Liver (tissue), 3 donors: ENCODE measurements at regions not wholly inside any gene's neighbourhood (a gene's known extent, or its start where the extent isn't known, plus 50 kb on each side); places are given as distances from the start of the nearest gene placed in this dataset.

ENCODE experiments used
- EGR1 ChIP-seq, 2 donors: IDR thresholded peaks; 2 replicates each; pipeline ENCODE4 v1.6.1; 2016 to 2018; ENCODE audit warnings: antibody characterized with exemption in 2 of 2, low read depth in 2 of 2
- FOXA2 ChIP-seq: IDR thresholded peaks from 2 replicates; pipeline ENCODE4 v1.6.1; 2016; ENCODE audit warnings: antibody characterized with exemption
- HNF4A ChIP-seq, 2 donors: conservative IDR thresholded peaks; 2 replicates each; pipeline ENCODE4 v1.6.1; 2016; ENCODE audit warnings: antibody characterized with exemption in 2 of 2, mild to moderate bottlenecking in 2 of 2
- RAD21 ChIP-seq, 2 donors: IDR thresholded peaks; 2 replicates each; pipeline ENCODE4 v1.6.1; 2016; ENCODE audit warnings: antibody characterized with exemption in 2 of 2, mild to moderate bottlenecking in 2 of 2
- YY1 ChIP-seq: IDR thresholded peaks from 2 replicates; pipeline ENCODE4 v1.6.1; 2016; ENCODE audit warnings: antibody characterized with exemption, mild to moderate bottlenecking
- TF ChIP-seq, protein P1 (sequence below): fragments of 150-350 bp; IDR thresholded peaks from 2 replicates; pipeline ENCODE4 v1.5.1; 2017; ENCODE audit warnings: improper control_type of control experiment, low read depth, low read length; ENCODE audit not compliant: missing input control
- TF ChIP-seq, protein P2 (sequence below): IDR thresholded peaks from 2 replicates; pipeline ENCODE4 v1.6.1; 2016; ENCODE audit warnings: antibody characterized with exemption, mild to moderate bottlenecking
- TF ChIP-seq, protein P3 (sequence below): IDR thresholded peaks from 2 replicates; pipeline ENCODE4 v1.6.1; 2016; ENCODE audit warnings: antibody characterized with exemption
- donor health status: healthy.
- donor health status: healthy.

DNA sequence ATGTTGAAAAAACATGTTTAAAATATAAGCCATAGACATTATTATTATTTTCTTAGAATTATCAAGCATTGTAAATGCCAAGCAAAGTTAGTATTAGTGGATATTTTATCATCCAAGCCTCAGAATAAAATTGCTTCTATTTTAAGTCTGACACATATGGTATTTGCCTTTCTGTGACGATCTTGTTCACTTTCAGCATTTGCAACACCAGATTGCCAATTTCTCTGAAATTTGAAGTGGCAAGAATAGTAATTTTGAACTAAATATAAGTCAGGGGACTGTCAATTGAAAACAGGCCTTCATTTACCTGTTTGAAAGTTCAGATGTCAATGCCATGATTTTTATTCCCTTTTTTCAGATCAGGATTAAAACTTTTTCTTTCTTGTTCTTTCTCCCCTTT is 1233.6 kb upstream of the CDH18 start:
- no peak for TF ChIP-seq RAD21 (IDR thresholded peaks at IDR 0.05)
- TF ChIP-seq, protein P1, sequence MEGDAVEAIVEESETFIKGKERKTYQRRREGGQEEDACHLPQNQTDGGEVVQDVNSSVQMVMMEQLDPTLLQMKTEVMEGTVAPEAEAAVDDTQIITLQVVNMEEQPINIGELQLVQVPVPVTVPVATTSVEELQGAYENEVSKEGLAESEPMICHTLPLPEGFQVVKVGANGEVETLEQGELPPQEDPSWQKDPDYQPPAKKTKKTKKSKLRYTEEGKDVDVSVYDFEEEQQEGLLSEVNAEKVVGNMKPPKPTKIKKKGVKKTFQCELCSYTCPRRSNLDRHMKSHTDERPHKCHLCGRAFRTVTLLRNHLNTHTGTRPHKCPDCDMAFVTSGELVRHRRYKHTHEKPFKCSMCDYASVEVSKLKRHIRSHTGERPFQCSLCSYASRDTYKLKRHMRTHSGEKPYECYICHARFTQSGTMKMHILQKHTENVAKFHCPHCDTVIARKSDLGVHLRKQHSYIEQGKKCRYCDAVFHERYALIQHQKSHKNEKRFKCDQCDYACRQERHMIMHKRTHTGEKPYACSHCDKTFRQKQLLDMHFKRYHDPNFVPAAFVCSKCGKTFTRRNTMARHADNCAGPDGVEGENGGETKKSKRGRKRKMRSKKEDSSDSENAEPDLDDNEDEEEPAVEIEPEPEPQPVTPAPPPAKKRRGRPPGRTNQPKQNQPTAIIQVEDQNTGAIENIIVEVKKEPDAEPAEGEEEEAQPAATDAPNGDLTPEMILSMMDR, result no peak
- TF ChIP-seq, protein P2, sequence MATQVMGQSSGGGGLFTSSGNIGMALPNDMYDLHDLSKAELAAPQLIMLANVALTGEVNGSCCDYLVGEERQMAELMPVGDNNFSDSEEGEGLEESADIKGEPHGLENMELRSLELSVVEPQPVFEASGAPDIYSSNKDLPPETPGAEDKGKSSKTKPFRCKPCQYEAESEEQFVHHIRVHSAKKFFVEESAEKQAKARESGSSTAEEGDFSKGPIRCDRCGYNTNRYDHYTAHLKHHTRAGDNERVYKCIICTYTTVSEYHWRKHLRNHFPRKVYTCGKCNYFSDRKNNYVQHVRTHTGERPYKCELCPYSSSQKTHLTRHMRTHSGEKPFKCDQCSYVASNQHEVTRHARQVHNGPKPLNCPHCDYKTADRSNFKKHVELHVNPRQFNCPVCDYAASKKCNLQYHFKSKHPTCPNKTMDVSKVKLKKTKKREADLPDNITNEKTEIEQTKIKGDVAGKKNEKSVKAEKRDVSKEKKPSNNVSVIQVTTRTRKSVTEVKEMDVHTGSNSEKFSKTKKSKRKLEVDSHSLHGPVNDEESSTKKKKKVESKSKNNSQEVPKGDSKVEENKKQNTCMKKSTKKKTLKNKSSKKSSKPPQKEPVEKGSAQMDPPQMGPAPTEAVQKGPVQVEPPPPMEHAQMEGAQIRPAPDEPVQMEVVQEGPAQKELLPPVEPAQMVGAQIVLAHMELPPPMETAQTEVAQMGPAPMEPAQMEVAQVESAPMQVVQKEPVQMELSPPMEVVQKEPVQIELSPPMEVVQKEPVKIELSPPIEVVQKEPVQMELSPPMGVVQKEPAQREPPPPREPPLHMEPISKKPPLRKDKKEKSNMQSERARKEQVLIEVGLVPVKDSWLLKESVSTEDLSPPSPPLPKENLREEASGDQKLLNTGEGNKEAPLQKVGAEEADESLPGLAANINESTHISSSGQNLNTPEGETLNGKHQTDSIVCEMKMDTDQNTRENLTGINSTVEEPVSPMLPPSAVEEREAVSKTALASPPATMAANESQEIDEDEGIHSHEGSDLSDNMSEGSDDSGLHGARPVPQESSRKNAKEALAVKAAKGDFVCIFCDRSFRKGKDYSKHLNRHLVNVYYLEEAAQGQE, result no peak
- TF ChIP-seq YY1, result no peak
- TF ChIP-seq EGR1 (IDR thresholded peaks at IDR 0.05; ENCODE audit: low read depth in 2 of 2), result no peak
- no peak for TF ChIP-seq HNF4A (conservative IDR thresholded peaks at IDR 0.05)
- TF ChIP-seq FOXA2, result no peak
- TF ChIP-seq, protein P3, sequence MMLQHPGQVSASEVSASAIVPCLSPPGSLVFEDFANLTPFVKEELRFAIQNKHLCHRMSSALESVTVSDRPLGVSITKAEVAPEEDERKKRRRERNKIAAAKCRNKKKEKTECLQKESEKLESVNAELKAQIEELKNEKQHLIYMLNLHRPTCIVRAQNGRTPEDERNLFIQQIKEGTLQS, result no peak
